Mammary epithelial cell (primary cell): ENCODE measurements at regions not wholly inside any gene's neighbourhood (a gene's known extent, or its start where the extent isn't known, plus 50 kb on each side); places are given as distances from the start of the nearest gene placed in this dataset.

ENCODE experiments used
- EZH2 ChIP-seq: IDR thresholded peaks from 2 replicates; pipeline ENCODE4 v1.6.1; 2012; ENCODE audit warnings: low read length, inconsistent platforms, borderline replicate concordance
- TF ChIP-seq, protein P1 (sequence below), 2 donors: IDR thresholded peaks in 1 of 2; conservative IDR thresholded peaks in 1 of 2; 2 replicates each; pipeline ENCODE4 v1.5.1; 2011 to 2012; ENCODE audit warnings: inconsistent platforms in 2 of 2, low read length in 2 of 2, mild to moderate bottlenecking in 2 of 2, control low read depth in 1 of 2, low read depth in 1 of 2; ENCODE audit not compliant: insufficient read depth in 1 of 2; ENCODE audit errors: extremely low read depth in 1 of 2

DNA sequence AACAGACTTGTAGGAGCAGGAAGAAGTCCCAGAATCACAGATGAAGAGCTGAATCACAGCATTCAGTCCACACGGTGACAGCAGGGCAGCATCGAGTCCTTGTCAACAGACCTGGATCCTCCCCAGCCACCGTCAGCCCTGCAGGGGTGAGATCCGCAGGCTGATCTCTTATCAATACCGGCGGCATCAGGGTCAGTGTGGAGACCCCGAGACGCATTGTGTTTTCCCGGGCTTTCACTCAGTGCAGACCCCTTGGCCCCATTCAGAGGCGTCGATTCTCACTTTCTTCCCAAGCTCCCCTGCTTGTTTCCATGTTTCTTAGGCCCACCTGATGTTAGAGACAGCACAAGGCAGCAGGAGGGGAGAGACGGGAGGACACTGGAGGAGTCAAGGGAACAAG, 609.6 kb downstream of the PTPRU start:
- no peak for TF ChIP-seq EZH2
- TF ChIP-seq, protein P1, sequence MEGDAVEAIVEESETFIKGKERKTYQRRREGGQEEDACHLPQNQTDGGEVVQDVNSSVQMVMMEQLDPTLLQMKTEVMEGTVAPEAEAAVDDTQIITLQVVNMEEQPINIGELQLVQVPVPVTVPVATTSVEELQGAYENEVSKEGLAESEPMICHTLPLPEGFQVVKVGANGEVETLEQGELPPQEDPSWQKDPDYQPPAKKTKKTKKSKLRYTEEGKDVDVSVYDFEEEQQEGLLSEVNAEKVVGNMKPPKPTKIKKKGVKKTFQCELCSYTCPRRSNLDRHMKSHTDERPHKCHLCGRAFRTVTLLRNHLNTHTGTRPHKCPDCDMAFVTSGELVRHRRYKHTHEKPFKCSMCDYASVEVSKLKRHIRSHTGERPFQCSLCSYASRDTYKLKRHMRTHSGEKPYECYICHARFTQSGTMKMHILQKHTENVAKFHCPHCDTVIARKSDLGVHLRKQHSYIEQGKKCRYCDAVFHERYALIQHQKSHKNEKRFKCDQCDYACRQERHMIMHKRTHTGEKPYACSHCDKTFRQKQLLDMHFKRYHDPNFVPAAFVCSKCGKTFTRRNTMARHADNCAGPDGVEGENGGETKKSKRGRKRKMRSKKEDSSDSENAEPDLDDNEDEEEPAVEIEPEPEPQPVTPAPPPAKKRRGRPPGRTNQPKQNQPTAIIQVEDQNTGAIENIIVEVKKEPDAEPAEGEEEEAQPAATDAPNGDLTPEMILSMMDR (conservative IDR thresholded peaks at IDR 0.05 in 1 of 2, IDR thresholded peaks at IDR 0.05 in 1 of 2; ENCODE audit: extremely low read depth in 1 of 2, insufficient read depth in 1 of 2, low read depth in 1 of 2, low read length in 2 of 2) = no peak
